HuH-7 (cell line): ENCODE measurements at regions not wholly inside any gene's neighbourhood (a gene's known extent, or its start where the extent isn't known, plus 50 kb on each side); places are given as distances from the start of the nearest gene placed in this dataset.
"Not testable (repeated sequence)": the region's sequence is repeated elsewhere in the genome, so short reads cannot be mapped to it uniquely, and the experiment has no call there.

ENCODE experiments used
- DNase-seq: peaks from one replicate; pipeline ENCODE4 v3.0.0; 2011; ENCODE audit warnings: low spot score

- DNase-seq: no peak
Measured at GRCh38 chr9:95732802-95733688, 142.4 kb upstream of the ERCC6L2 start.

- DNase-seq: no peak
Measured at GRCh38 chr9:95731876-95732275, 143.6 kb upstream of the ERCC6L2 start.

- peak; percentile 61 for DNase-seq
Measured at GRCh38 chr9:95729669-95730368, 145.7 kb upstream of the ERCC6L2 start.

GRCh38 chr9:95729046-95729445 lies 146.4 kb upstream of the ERCC6L2 start:
- no peak for DNase-seq

GRCh38 chr9:95727947-95728520 lies 147.5 kb upstream of the ERCC6L2 start:
- no peak for DNase-seq

GRCh38 chr9:95726756-95727155 lies 148.7 kb upstream of the ERCC6L2 start:
- DNase-seq: peak; percentile 73

- DNase-seq: no peak
Measured at GRCh38 chr9:95725045-95725444, 150.4 kb upstream of the ERCC6L2 start.

- DNase-seq: no peak
Measured at GRCh38 chr9:95724253-95724991, 151.1 kb upstream of the ERCC6L2 start.

- no peak for DNase-seq
Measured at GRCh38 chr9:95722141-95722540, 153.3 kb upstream of the ERCC6L2 start.

- no peak for DNase-seq
Measured at GRCh38 chr9:95721061-95721531, 154.4 kb upstream of the ERCC6L2 start.

- DNase-seq: no peak
Measured at GRCh38 chr9:95720496-95720895, 155.0 kb upstream of the ERCC6L2 start.

- peak; percentile 66 for DNase-seq
Measured at GRCh38 chr9:95719354-95719753, 156.1 kb upstream of the ERCC6L2 start.

GRCh38 chr9:95718263-95718662 lies 157.2 kb upstream of the ERCC6L2 start:
- no peak for DNase-seq

GRCh38 chr9:95715868-95716435 lies 159.5 kb upstream of the ERCC6L2 start:
- DNase-seq: no peak

- no peak for DNase-seq
Measured at GRCh38 chr9:95710446-95710845, 165.0 kb upstream of the ERCC6L2 start.

GRCh38 chr9:95696701-95697100 lies 178.8 kb upstream of the ERCC6L2 start:
- no peak for DNase-seq

GRCh38 chr9:95691435-95691834 lies 174.7 kb upstream of the PTCH1 start:
- no peak for DNase-seq

GRCh38 chr9:95689669-95690068 lies 172.9 kb upstream of the PTCH1 start:
- no peak for DNase-seq

- no peak for DNase-seq
Measured at GRCh38 chr9:95684516-95684915, 167.7 kb upstream of the PTCH1 start.

GRCh38 chr9:95680306-95680705 lies 163.5 kb upstream of the PTCH1 start:
- not testable (repeated sequence) for DNase-seq

GRCh38 chr9:95679874-95680273 lies 163.1 kb upstream of the PTCH1 start:
- DNase-seq: no peak

- no peak for DNase-seq
Measured at GRCh38 chr9:95678759-95679158, 162.0 kb upstream of the PTCH1 start.
